B cell (primary cell): ENCODE measurements at regions not wholly inside any gene's neighbourhood (a gene's known extent, or its start where the extent isn't known, plus 50 kb on each side); places are given as distances from the start of the nearest gene placed in this dataset.

Source experiments
- ATAC-seq: fragments of 200-7000 bp; cut with Tn5 transposase; one replicate; pipeline ENCODE4 v1.10.0; 2021; ENCODE audit warnings: low read depth, mild to moderate bottlenecking, moderate number of reproducible peaks, moderate library complexity
- CTCF ChIA-PET: fragments of 350-600 bp; sonication (Branson Sonifier 250); formaldehyde crosslinking; loops from one replicate; lab custom pipeline; 2021; ENCODE audit warnings: antibody characterized with exemption, inconsistent platforms; lab: Charles Lee
- POLR2A ChIA-PET: fragments of 350-600 bp; sonication (Branson Sonifier 250); formaldehyde crosslinking; loops from one replicate; lab custom pipeline; 2021; ENCODE audit warnings: antibody characterized with exemption; lab: Charles Lee
- DNase-seq: peaks from one replicate; pipeline ENCODE4 v3.0.0; 2013
- H2AFZ ChIP-seq: 2 replicates; pipeline ENCODE4 v1.6.1; 2012; ENCODE audit warnings: mild to moderate bottlenecking, low read depth, low read length; ENCODE audit not compliant: insufficient read depth, poor library complexity, severe bottlenecking
- H3K27ac ChIP-seq, 2 donors: 1 replicate in 1 of 2; 2 replicates in 1 of 2; pipeline ENCODE4 v1.5.1; 2012 to 2013; ENCODE audit warnings: low read length in 2 of 2, mild to moderate bottlenecking in 2 of 2, moderate library complexity in 1 of 2
- H3K27me3 ChIP-seq, 4 experiments: fragments of 200-600 bp in 1 of 4; sonication (generic) in 1 of 4; replicated peaks in 1 of 4; 1 replicate in 2 of 4; 2 replicates in 2 of 4; pipeline versions ENCODE4 v1.6.1 to v1.7.0; 2013 to 2016; ENCODE audit warnings: low read length in 3 of 4, mild to moderate bottlenecking in 2 of 4, mixed read lengths in 1 of 4, moderate library complexity in 1 of 4; ENCODE audit not compliant: insufficient read depth in 4 of 4, control insufficient read depth in 3 of 4; ENCODE audit errors: control extremely low read depth in 1 of 4
- H3K36me3 ChIP-seq, 2 experiments: replicated peaks in 1 of 2; 1 replicate in 1 of 2; 2 replicates in 1 of 2; pipeline versions ENCODE4 v1.6.1 to v1.7.1; 2013; ENCODE audit warnings: low read length in 1 of 2; ENCODE audit not compliant: insufficient read depth in 2 of 2, control insufficient read depth in 1 of 2; ENCODE audit errors: control extremely low read depth in 1 of 2, extremely low read depth in 1 of 2
- H3K4me1 ChIP-seq, 2 donors: fragments of 200-600 bp in 1 of 2; sonication (generic) in 1 of 2; 1 replicate in 1 of 2; 2 replicates in 1 of 2; pipeline versions ENCODE4 v1.5.1 to v1.6.1; 2013 to 2017; ENCODE audit warnings: low read length in 2 of 2; ENCODE audit not compliant: control insufficient read depth in 2 of 2, insufficient read depth in 2 of 2
- H3K4me2 ChIP-seq: replicated peaks from 2 replicates; pipeline ENCODE3; 2012; ENCODE audit warnings: mild to moderate bottlenecking, low read depth, low read length; ENCODE audit not compliant: poor library complexity, severe bottlenecking
- H3K4me3 ChIP-seq, 5 experiments: fragments of 200-600 bp in 1 of 5; sonication (generic) in 1 of 5; 1 replicate in 3 of 5; 2 replicates in 2 of 5; pipeline versions ENCODE4 v1.5.1 to v1.7.0; 2011 to 2016; ENCODE audit warnings: low read length in 4 of 5, mild to moderate bottlenecking in 4 of 5, low read depth in 2 of 5, control low read depth in 1 of 5, moderate library complexity in 1 of 5; ENCODE audit not compliant: insufficient read depth in 1 of 5; ENCODE audit errors: control extremely low read depth in 1 of 5, extremely low read depth in 1 of 5
- H3K79me2 ChIP-seq: fragments of 200-600 bp; sonication (generic); one replicate; pipeline ENCODE4 v1.6.0; 2016; ENCODE audit warnings: low read length; ENCODE audit not compliant: control insufficient read depth, insufficient read depth
- H3K9ac ChIP-seq: fragments of 200-600 bp; sonication (generic); 2 replicates; pipeline ENCODE4 v1.6.1; 2017; ENCODE audit warnings: mild to moderate bottlenecking, low read length, moderate library complexity
- H3K9me3 ChIP-seq, 3 donors: one replicate each; pipeline versions ENCODE4 v1.6.1 to v1.7.1; 2013; ENCODE audit warnings: low read length in 2 of 3; ENCODE audit not compliant: control insufficient read depth in 2 of 3, insufficient read depth in 1 of 3; ENCODE audit errors: control extremely low read depth in 1 of 3
- H4K20me1 ChIP-seq: 2 replicates; pipeline ENCODE4 v1.6.0; 2012; ENCODE audit warnings: mild to moderate bottlenecking, low read length; ENCODE audit not compliant: insufficient read depth, control insufficient read depth, poor library complexity, severe bottlenecking
- H3K27ac Mint-ChIP-seq: one replicate; pipeline ENCODE4 v1.8.0; 2021; ENCODE audit warnings: mixed read lengths
- H3K27me3 Mint-ChIP-seq: one replicate; pipeline ENCODE4 v1.8.0; 2021; ENCODE audit warnings: mixed read lengths
- H3K4me1 Mint-ChIP-seq: one replicate; pipeline ENCODE4 v1.8.0; 2021; ENCODE audit warnings: mixed read lengths
- H3K4me3 Mint-ChIP-seq: one replicate; pipeline ENCODE4 v1.8.0; 2021; ENCODE audit warnings: mixed read lengths
- H3K9me3 Mint-ChIP-seq: one replicate; pipeline ENCODE4 v1.8.0; 2022; ENCODE audit warnings: mixed read lengths; ENCODE audit not compliant: insufficient read depth
- CTCF ChIP-seq: fragments of 200-600 bp; IDR thresholded peaks from one replicate; pipeline ENCODE4 v1.8.0; 2022; ENCODE audit warnings: antibody characterized with exemption, mild to moderate bottlenecking
- EZH2 ChIP-seq: IDR thresholded peaks from 2 replicates; pipeline ENCODE4 v1.6.1; 2012; ENCODE audit warnings: borderline replicate concordance, low read depth, mild to moderate bottlenecking, moderate library complexity, low read length; ENCODE audit not compliant: insufficient read depth, poor library complexity, severe bottlenecking
- WGBS: methylation state at CpG from one replicate; pipeline ENCODE4 v1.1.5; 2013; ENCODE audit warnings: missing lambda C conversion rate; ENCODE audit not compliant: insufficient coverage; 5-methylcytosine and 5-hydroxymethylcytosine counted together
- intact Hi-C: fragments of 100-400 bp; cut with micrococcal nuclease; formaldehyde crosslinking; loops from one replicate; pipeline ENCODE4 v1.10.0; 2022

DNA sequence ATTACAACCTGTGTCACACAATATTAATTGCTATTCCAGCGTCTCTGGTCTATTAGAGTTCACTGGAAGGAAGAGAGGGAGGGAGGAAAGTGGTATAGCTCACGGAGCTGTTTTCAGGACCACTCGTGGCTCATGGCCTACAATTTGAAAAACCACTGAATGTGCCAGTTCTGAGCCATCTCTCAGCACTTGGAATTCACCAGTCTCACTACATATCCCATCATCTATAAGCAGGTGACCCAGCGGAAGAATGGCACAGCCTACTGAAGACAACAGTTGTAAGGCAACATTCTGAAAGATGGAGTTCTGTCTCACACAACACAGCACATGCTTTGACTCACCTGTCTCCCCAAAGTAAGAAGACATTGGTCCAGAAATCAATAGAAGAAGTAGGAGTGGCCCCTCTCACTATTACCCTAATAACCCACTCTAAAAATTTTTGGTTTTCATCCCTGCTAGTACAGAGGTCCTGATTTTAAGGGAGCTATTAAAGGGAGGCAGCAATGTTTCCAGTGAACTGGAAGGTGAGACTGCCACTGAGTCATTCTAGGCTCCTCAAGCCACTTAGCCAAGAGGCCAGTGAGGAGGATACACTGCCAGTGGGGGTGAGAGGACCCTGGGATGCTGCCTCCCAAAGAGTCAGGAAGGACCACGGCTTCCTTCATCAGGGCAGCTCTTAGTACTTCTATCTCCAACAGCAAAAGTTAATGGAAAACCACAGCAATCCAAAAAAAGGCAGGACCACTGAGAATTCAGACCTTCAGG lies 50.0 kb upstream of the DOCK9 start:
- Histone ChIP-seq H3K36me3 (no peaks in the 10 kb centered on the region), H3K27me3 (no peaks in the 10 kb centered on the region), H3K79me2 (peaks cover 1% of the 10 kb centered on the region), H3K4me2 (no peak overlapping the region), H3K27ac (no peak overlapping the region), H3K4me1 (no peaks in the 10 kb centered on the region), H2AFZ (no peak overlapping the region), H3K9ac (no peak overlapping the region), H3K4me3 (no peak overlapping the region), H3K9me3 (peaks cover 2 to 5% (median 4%) of the 10 kb centered on the region in 3 donors), H4K20me1 (no peaks in the 10 kb centered on the region)
- no peak for ATAC-seq
- Mint-ChIP-seq H3K9me3 (peaks cover 9% of the 10 kb centered on the region), H3K27me3 (peaks cover 5% of the 10 kb centered on the region), H3K27ac (no peak overlapping the region), H3K4me1 (peaks cover 13% of the 10 kb centered on the region), H3K4me3 (no peak overlapping the region)
- WGBS = 100% methylated on average over 2 of the region's 5 CpGs
- no peak for DNase-seq
- POLR2A ChIA-PET = no interaction called here
- TF ChIP-seq CTCF (no peak), EZH2 (no peak)
- intact Hi-C loops = no loop called here
- CTCF ChIA-PET = no interaction called here

GRCh38 chr13:99028890-99029289 lies 51.0 kb upstream of the DOCK9 start:
- no peak overlapping the region for H3K4me3 ChIP-seq
- no peaks in the 10 kb centered on the region for H4K20me1 ChIP-seq
- ChIA-PET CTCF (interaction anchor here (1.1 kb wide), 1 partner anchor 147 kb away, joined by 3 read pairs; no protein-coding TSS in a partner anchor), POLR2A (no interaction called here)
- no peaks in the 10 kb centered on the region for H3K79me2 ChIP-seq
- H3K9me3 Mint-ChIP-seq = peaks cover 9% of the 10 kb centered on the region
- no peak overlapping the region for H3K4me3 Mint-ChIP-seq
- H3K27me3 Mint-ChIP-seq = peaks cover 5% of the 10 kb centered on the region
- H3K27me3 ChIP-seq = no peaks in the 10 kb centered on the region
- H2AFZ ChIP-seq = no peak overlapping the region
- intact Hi-C loops = no loop called here
- peaks cover 10% of the 10 kb centered on the region for H3K4me1 Mint-ChIP-seq
- no peak overlapping the region for H3K9ac ChIP-seq
- no peaks in the 10 kb centered on the region for H3K36me3 ChIP-seq
- DNase-seq (no peak), ATAC-seq (no peak)
- H3K27ac Mint-ChIP-seq = no peak overlapping the region
- TF ChIP-seq EZH2 (no peak), CTCF (no peak)
- no peak overlapping the region for H3K27ac ChIP-seq
- H3K4me1 ChIP-seq = no peaks in the 10 kb centered on the region
- H3K9me3 ChIP-seq = peaks cover 2 to 5% (median 4%) of the 10 kb centered on the region in 3 donors
- no peak overlapping the region for H3K4me2 ChIP-seq
